Mammary epithelial cell (primary cell): ENCODE measurements at regions not wholly inside any gene's neighbourhood (a gene's known extent, or its start where the extent isn't known, plus 50 kb on each side); places are given as distances from the start of the nearest gene placed in this dataset.

Experiments
- CTCF ChIP-seq, 2 donors: IDR thresholded peaks in 1 of 2; conservative IDR thresholded peaks in 1 of 2; 2 replicates each; pipeline ENCODE4 v1.5.1; 2011 to 2012; ENCODE audit warnings: inconsistent platforms in 2 of 2, low read length in 2 of 2, mild to moderate bottlenecking in 2 of 2, control low read depth in 1 of 2, low read depth in 1 of 2; ENCODE audit not compliant: insufficient read depth in 1 of 2; ENCODE audit errors: extremely low read depth in 1 of 2
- EZH2 ChIP-seq: IDR thresholded peaks from 2 replicates; pipeline ENCODE4 v1.6.1; 2012; ENCODE audit warnings: low read length, inconsistent platforms, borderline replicate concordance

GRCh38 chr2:82993609-82994008, 1465.5 kb downstream of the SUCLG1 start:
- TF ChIP-seq CTCF (conservative IDR thresholded peaks at IDR 0.05 in 1 of 2, IDR thresholded peaks at IDR 0.05 in 1 of 2; ENCODE audit: extremely low read depth in 1 of 2, insufficient read depth in 1 of 2, low read depth in 1 of 2, low read length in 2 of 2) (no peak), EZH2 (no peak)
